CD14-positive monocyte (primary cell): ENCODE measurements at regions not wholly inside any gene's neighbourhood (a gene's known extent, or its start where the extent isn't known, plus 50 kb on each side); places are given as distances from the start of the nearest gene placed in this dataset.

ENCODE experiments used
- DNase-seq, 3 donors: peaks; one replicate each; pipeline ENCODE4 v3.0.0-alpha.2; 2011 to 2022
- H2AFZ ChIP-seq: 2 replicates; pipeline ENCODE4 v1.6.0; 2012; ENCODE audit warnings: mild to moderate bottlenecking, low read depth, low read length, inconsistent platforms; ENCODE audit not compliant: insufficient read depth, poor library complexity, severe bottlenecking
- H3K27ac ChIP-seq, 2 donors: 1 replicate in 1 of 2; 2 replicates in 1 of 2; pipeline ENCODE4 v1.5.1; 2012 to 2013; ENCODE audit warnings: low read length in 2 of 2, control low read depth in 1 of 2, inconsistent platforms in 1 of 2, low read depth in 1 of 2, mild to moderate bottlenecking in 1 of 2
- H3K27me3 ChIP-seq, 2 donors: one replicate each; pipeline versions ENCODE4 v1.6.0 to v1.6.1; 2011 to 2013; ENCODE audit warnings: low read length in 2 of 2; ENCODE audit not compliant: control insufficient read depth in 2 of 2, insufficient read depth in 2 of 2
- H3K36me3 ChIP-seq, 2 donors: replicated peaks in 1 of 2; 1 replicate in 1 of 2; 2 replicates in 1 of 2; pipeline versions ENCODE4 v1.5.1 to v1.6.1; 2012 to 2013; ENCODE audit warnings: low read length in 2 of 2, control low read depth in 1 of 2, inconsistent platforms in 1 of 2, mild to moderate bottlenecking in 1 of 2; ENCODE audit not compliant: insufficient read depth in 2 of 2, control insufficient read depth in 1 of 2
- H3K4me1 ChIP-seq, 2 donors: 1 replicate in 1 of 2; 2 replicates in 1 of 2; pipeline versions ENCODE4 v1.5.1 to v1.6.1; 2012 to 2013; ENCODE audit warnings: low read length in 2 of 2, control low read depth in 1 of 2, inconsistent platforms in 1 of 2, mild to moderate bottlenecking in 1 of 2, moderate library complexity in 1 of 2; ENCODE audit not compliant: insufficient read depth in 2 of 2, control insufficient read depth in 1 of 2
- H3K4me2 ChIP-seq: replicated peaks from 2 replicates; pipeline ENCODE3; 2012; ENCODE audit warnings: low read length, moderate library complexity, mild to moderate bottlenecking; ENCODE audit not compliant: poor library complexity, severe bottlenecking; ENCODE audit errors: extremely low read depth
- H3K4me3 ChIP-seq, 3 experiments: fragments of 200-600 bp in 1 of 3; sonication (generic) in 1 of 3; replicated peaks in 1 of 3; 1 replicate in 2 of 3; 2 replicates in 1 of 3; pipeline ENCODE4 v1.5.1; 2011 to 2013; ENCODE audit warnings: low read length in 3 of 3, mild to moderate bottlenecking in 3 of 3, control low read depth in 2 of 3, low read depth in 2 of 3, inconsistent platforms in 1 of 3, moderate library complexity in 1 of 3
- H3K79me2 ChIP-seq: 2 replicates; pipeline ENCODE4 v1.6.0; 2012; ENCODE audit warnings: mild to moderate bottlenecking, control low read depth, inconsistent platforms, low read length, moderate library complexity; ENCODE audit not compliant: insufficient read depth
- H3K9ac ChIP-seq: 2 replicates; pipeline ENCODE4 v1.6.0; 2017; ENCODE audit warnings: low read length, mild to moderate bottlenecking; ENCODE audit not compliant: insufficient read depth, poor library complexity, severe bottlenecking
- H3K9me3 ChIP-seq, 2 donors: replicated peaks in 1 of 2; 1 replicate in 1 of 2; 2 replicates in 1 of 2; pipeline versions ENCODE4 v1.5.1 to v1.6.1; 2012 to 2013; ENCODE audit warnings: low read length in 2 of 2, control low read depth in 1 of 2; ENCODE audit not compliant: control insufficient read depth in 1 of 2, insufficient read depth in 1 of 2
- H4K20me1 ChIP-seq: 2 replicates; pipeline ENCODE4 v1.6.0; 2012; ENCODE audit warnings: mild to moderate bottlenecking, low read length, control low read depth, moderate library complexity; ENCODE audit not compliant: insufficient read depth
- H3K27ac Mint-ChIP-seq, 7 donors: one replicate each; pipeline ENCODE4 v1.8.0; 2020; ENCODE audit warnings: mild to moderate bottlenecking in 7 of 7, mixed read lengths in 7 of 7, moderate library complexity in 6 of 7, inconsistent platforms in 2 of 7
- H3K27me3 Mint-ChIP-seq, 3 donors: one replicate each; pipeline ENCODE4 v1.8.0; 2021 to 2022; ENCODE audit warnings: low read depth in 3 of 3, mild to moderate bottlenecking in 3 of 3, mixed read lengths in 3 of 3, moderate library complexity in 3 of 3, inconsistent platforms in 1 of 3
- H3K36me3 Mint-ChIP-seq, 2 donors: one replicate each; pipeline ENCODE4 v1.8.0; 2020; ENCODE audit warnings: mixed read lengths in 2 of 2, inconsistent platforms in 1 of 2, mild to moderate bottlenecking in 1 of 2
- H3K4me1 Mint-ChIP-seq: one replicate; pipeline ENCODE4 v1.8.0; 2020; ENCODE audit warnings: mild to moderate bottlenecking, mixed read lengths
- H3K4me3 Mint-ChIP-seq, 2 donors: one replicate each; pipeline ENCODE4 v1.8.0; 2020; ENCODE audit warnings: mild to moderate bottlenecking in 2 of 2, mixed read lengths in 2 of 2, moderate library complexity in 1 of 2
- H3K9me3 Mint-ChIP-seq, 7 donors: one replicate each; pipeline ENCODE4 v1.8.0; 2020 to 2022; ENCODE audit warnings: mixed read lengths in 7 of 7, mild to moderate bottlenecking in 6 of 7, moderate library complexity in 6 of 7, inconsistent platforms in 2 of 7
- WGBS: methylation state at CpG from one replicate; pipeline ENCODE4 v1.1.5; 2013; ENCODE audit warnings: missing lambda C conversion rate; ENCODE audit not compliant: insufficient coverage; 5-methylcytosine and 5-hydroxymethylcytosine counted together
- intact Hi-C, 2 donors: fragments of 100-400 bp; cut with micrococcal nuclease; formaldehyde crosslinking; loops; one replicate each; pipeline versions ENCODE4 v1.15.0 to v1.15.1; 2023
- TF ChIP-seq, protein P1 (sequence below): fragments of 200-600 bp; IDR thresholded peaks from one replicate; pipeline ENCODE4 v1.8.0; 2022; ENCODE audit warnings: antibody characterized with exemption, mild to moderate bottlenecking

DNA sequence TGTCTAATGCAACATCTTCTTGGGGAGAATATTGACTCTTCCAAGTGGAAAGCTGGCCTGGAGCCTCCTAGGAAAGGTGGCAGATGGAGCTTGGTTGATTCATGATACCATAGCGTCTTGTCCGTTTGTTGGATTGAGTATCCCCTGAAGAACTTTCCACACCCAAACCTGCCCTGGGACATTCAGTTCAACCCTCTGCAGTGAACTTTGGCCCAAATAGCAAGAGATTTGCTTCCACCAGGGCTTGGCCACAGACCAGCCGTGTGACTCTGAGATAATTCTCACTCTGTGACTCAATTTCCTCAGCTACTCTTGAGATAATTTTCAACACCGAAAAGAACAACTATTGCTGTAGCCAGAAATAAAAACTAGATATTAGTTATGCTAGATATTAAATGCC, 108.0 kb upstream of the RAD23B start:
- Mint-ChIP-seq H3K27me3 (peaks cover 1 to 3% (median 1%) of the 10 kb centered on the region in 3 donors), H3K36me3 (no peaks in the 10 kb centered on the region), H3K4me1 (no peaks in the 10 kb centered on the region), H3K27ac (no peak overlapping the region), H3K9me3 (no peaks in the 10 kb centered on the region), H3K4me3 (no peak overlapping the region)
- no peaks in the 10 kb centered on the region for H3K79me2 ChIP-seq
- H3K27ac ChIP-seq, result no peak overlapping the region
- H3K9me3 ChIP-seq, result no peaks in the 10 kb centered on the region
- TF ChIP-seq, protein P1, sequence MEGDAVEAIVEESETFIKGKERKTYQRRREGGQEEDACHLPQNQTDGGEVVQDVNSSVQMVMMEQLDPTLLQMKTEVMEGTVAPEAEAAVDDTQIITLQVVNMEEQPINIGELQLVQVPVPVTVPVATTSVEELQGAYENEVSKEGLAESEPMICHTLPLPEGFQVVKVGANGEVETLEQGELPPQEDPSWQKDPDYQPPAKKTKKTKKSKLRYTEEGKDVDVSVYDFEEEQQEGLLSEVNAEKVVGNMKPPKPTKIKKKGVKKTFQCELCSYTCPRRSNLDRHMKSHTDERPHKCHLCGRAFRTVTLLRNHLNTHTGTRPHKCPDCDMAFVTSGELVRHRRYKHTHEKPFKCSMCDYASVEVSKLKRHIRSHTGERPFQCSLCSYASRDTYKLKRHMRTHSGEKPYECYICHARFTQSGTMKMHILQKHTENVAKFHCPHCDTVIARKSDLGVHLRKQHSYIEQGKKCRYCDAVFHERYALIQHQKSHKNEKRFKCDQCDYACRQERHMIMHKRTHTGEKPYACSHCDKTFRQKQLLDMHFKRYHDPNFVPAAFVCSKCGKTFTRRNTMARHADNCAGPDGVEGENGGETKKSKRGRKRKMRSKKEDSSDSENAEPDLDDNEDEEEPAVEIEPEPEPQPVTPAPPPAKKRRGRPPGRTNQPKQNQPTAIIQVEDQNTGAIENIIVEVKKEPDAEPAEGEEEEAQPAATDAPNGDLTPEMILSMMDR, result no peak
- H4K20me1 ChIP-seq, result no peaks in the 10 kb centered on the region
- H3K4me2 ChIP-seq, result no peak overlapping the region
- H3K4me3 ChIP-seq, result no peak overlapping the region
- H3K4me1 ChIP-seq, result no peaks in the 10 kb centered on the region
- H3K36me3 ChIP-seq, result no peaks in the 10 kb centered on the region
- no peak overlapping the region for H2AFZ ChIP-seq
- H3K27me3 ChIP-seq, result no peaks in the 10 kb centered on the region
- no peak overlapping the region for H3K9ac ChIP-seq
- intact Hi-C loops, result loop anchor here (10.0 kb wide), 1 partner anchor 1330 kb away; no protein-coding TSS in a partner anchor
- 87% methylated on average over 3 of the region's 4 CpGs for WGBS
- no peak for DNase-seq

DNA sequence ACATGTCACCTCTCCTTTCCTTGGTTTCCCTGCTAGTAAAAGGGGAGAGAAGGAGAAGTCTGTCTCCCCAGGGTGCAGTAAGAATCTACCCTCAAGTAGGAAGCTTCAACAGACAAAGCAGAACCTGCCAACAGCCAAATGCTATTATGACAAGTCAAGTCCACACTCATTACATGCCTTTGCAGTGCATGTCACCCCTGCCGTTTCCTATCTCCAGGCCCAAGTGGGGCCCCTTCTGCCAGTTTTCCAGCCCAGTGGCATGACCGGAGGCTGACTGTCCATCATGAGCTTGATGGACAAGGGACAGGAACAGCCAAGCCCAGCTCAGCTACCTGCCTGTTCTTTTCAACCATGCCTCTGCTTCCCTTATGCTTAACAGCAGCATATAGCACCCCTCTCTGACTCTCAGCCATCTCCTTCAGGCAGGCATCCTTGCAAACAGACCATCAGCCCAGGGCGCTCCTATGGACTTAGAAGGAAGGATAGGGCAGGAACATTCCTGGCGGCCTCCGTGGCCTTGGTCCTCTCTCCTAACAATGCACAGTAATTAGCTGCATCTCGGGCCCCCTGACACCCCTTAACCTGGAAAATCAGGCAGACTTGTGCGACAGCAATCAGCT, 107.2 kb upstream of the RAD23B start:
- intact Hi-C loops, result loop anchor here (10.0 kb wide), 1 partner anchor 1331 kb away; no protein-coding TSS in a partner anchor
- no peaks in the 10 kb centered on the region for H3K4me1 Mint-ChIP-seq
- no peak overlapping the region for H3K27ac ChIP-seq
- no peak for DNase-seq
- no peak overlapping the region for H3K9ac ChIP-seq
- no peak overlapping the region for H3K4me3 Mint-ChIP-seq
- H3K27ac Mint-ChIP-seq, result peak overlapping the region in 1 of 7 donors; percentile 54
- 82% methylated on average over 5 of the region's 7 CpGs for WGBS
- no peak overlapping the region for H2AFZ ChIP-seq
- H3K9me3 ChIP-seq, result no peaks in the 10 kb centered on the region
- no peaks in the 10 kb centered on the region for H3K36me3 Mint-ChIP-seq
- H3K27me3 ChIP-seq, result no peaks in the 10 kb centered on the region
- H4K20me1 ChIP-seq, result no peaks in the 10 kb centered on the region
- H3K9me3 Mint-ChIP-seq, result peaks cover 0 to 1% (median 0%) of the 10 kb centered on the region in 7 donors
- no peaks in the 10 kb centered on the region for H3K79me2 ChIP-seq
- no peak overlapping the region for H3K4me3 ChIP-seq
- TF ChIP-seq, protein P1, result no peak
- H3K4me1 ChIP-seq, result no peaks in the 10 kb centered on the region
- H3K36me3 ChIP-seq, result no peaks in the 10 kb centered on the region
- H3K27me3 Mint-ChIP-seq, result peaks cover 1 to 3% (median 1%) of the 10 kb centered on the region in 3 donors
- no peak overlapping the region for H3K4me2 ChIP-seq
